GM23338 (cell line): ENCODE measurements at regions not wholly inside any gene's neighbourhood (a gene's known extent, or its start where the extent isn't known, plus 50 kb on each side); places are given as distances from the start of the nearest gene placed in this dataset.

Experiments used
- ATAC-seq: fragments of 200-7000 bp; cut with Tn5 transposase; 3 replicates; pipeline ENCODE4 v1.9.1; 2020
- DNase-seq: peaks from one replicate; pipeline ENCODE4 v3.0.0-alpha.2; 2015; ENCODE audit warnings: low spot score
- H2AFZ ChIP-seq: fragments of 200-600 bp; sonication (generic); 2 replicates; pipeline ENCODE4 v1.8.0; 2016; ENCODE audit warnings: antibody characterized with exemption, mild to moderate bottlenecking, moderate library complexity
- H3F3A ChIP-seq: fragments of 200-600 bp; sonication (generic); replicated peaks from 2 replicates; pipeline ENCODE4 v1.8.0; 2017; ENCODE audit warnings: antibody characterized with exemption, mixed run types, low read depth
- H3K27ac ChIP-seq: fragments of 200-600 bp; sonication (generic); 2 replicates; pipeline ENCODE4 v1.6.1; 2016; ENCODE audit warnings: low read depth
- H3K27me3 ChIP-seq: fragments of 200-600 bp; sonication (generic); 2 replicates; pipeline ENCODE4 v1.8.0; 2016; ENCODE audit warnings: mild to moderate bottlenecking, mixed run types, moderate library complexity; ENCODE audit not compliant: insufficient read depth
- H3K36me3 ChIP-seq: fragments of 200-600 bp; sonication (generic); 2 replicates; pipeline ENCODE4 v1.8.0; 2016; ENCODE audit warnings: mild to moderate bottlenecking; ENCODE audit not compliant: insufficient read depth
- H3K4me1 ChIP-seq: fragments of 200-600 bp; sonication (generic); 2 replicates; pipeline ENCODE4 v1.8.0; 2016; ENCODE audit warnings: mild to moderate bottlenecking, moderate library complexity; ENCODE audit not compliant: insufficient read depth
- H3K4me2 ChIP-seq: fragments of 200-600 bp; sonication (generic); 2 replicates; pipeline ENCODE4 v1.7.1; 2017; ENCODE audit warnings: mixed run types
- H3K4me3 ChIP-seq: fragments of 200-600 bp; sonication (generic); 2 replicates; pipeline ENCODE4 v1.6.1; 2016; ENCODE audit warnings: mixed run types
- H3K79me2 ChIP-seq: fragments of 200-600 bp; sonication (generic); replicated peaks from 2 replicates; pipeline ENCODE4 v1.8.0; 2017; ENCODE audit warnings: mild to moderate bottlenecking; ENCODE audit not compliant: insufficient read depth
- H3K9me2 ChIP-seq: fragments of 200-600 bp; sonication (generic); 2 replicates; pipeline ENCODE4 v1.8.0; 2017; ENCODE audit not compliant: insufficient read depth
- H4K20me1 ChIP-seq: fragments of 200-600 bp; sonication (generic); replicated peaks from 2 replicates; pipeline ENCODE4 v1.8.0; 2017; ENCODE audit warnings: mild to moderate bottlenecking; ENCODE audit not compliant: insufficient read depth
- H3K27ac Mint-ChIP-seq: 2 replicates; pipeline ENCODE4 v1.8.0; 2020; ENCODE audit warnings: inconsistent platforms, mild to moderate bottlenecking, moderate library complexity, mixed read lengths
- H3K27me3 Mint-ChIP-seq: 3 replicates; pipeline ENCODE4 v1.8.0; 2022; ENCODE audit warnings: low read depth, mild to moderate bottlenecking, moderate library complexity, mixed read lengths, inconsistent platforms; ENCODE audit not compliant: insufficient read depth, poor library complexity
- H3K36me3 Mint-ChIP-seq: 3 replicates; pipeline ENCODE4 v1.8.0; 2021; ENCODE audit warnings: low read depth, mild to moderate bottlenecking, inconsistent platforms, moderate library complexity, mixed read lengths
- H3K4me1 Mint-ChIP-seq: 3 replicates; pipeline ENCODE4 v1.8.0; 2020; ENCODE audit warnings: mild to moderate bottlenecking, inconsistent platforms, mixed read lengths
- H3K4me3 Mint-ChIP-seq: 3 replicates; pipeline ENCODE4 v1.8.0; 2021; ENCODE audit warnings: moderate library complexity, mild to moderate bottlenecking, inconsistent platforms, mixed read lengths
- H3K9me3 Mint-ChIP-seq: 3 replicates; pipeline ENCODE4 v1.8.0; 2020; ENCODE audit warnings: moderate library complexity, mild to moderate bottlenecking, inconsistent platforms, mixed read lengths
- CREB1 ChIP-seq: fragments of 250-450 bp; sonication (Bioruptor Pico); IDR thresholded peaks from 2 replicates; pipeline ENCODE4 v1.5.0; 2020; ENCODE audit warnings: low read depth, mild to moderate bottlenecking, moderate library complexity
- ETS1 ChIP-seq: IDR thresholded peaks from 2 replicates; pipeline ENCODE4 v1.6.1; 2016; ENCODE audit warnings: antibody characterized with exemption
- EZH2 ChIP-seq: fragments of 200-600 bp; sonication (generic); IDR thresholded peaks from one replicate; pipeline ENCODE4 v1.8.0; 2017; ENCODE audit warnings: antibody characterized with exemption, mild to moderate bottlenecking, low read depth; ENCODE audit not compliant: unreplicated experiment
- EZH2phosphoT487 ChIP-seq: fragments of 200-600 bp; sonication (generic); IDR thresholded peaks from one replicate; pipeline ENCODE4 v1.8.1; 2018; ENCODE audit warnings: antibody characterized with exemption; ENCODE audit not compliant: unreplicated experiment
- POLR2AphosphoS5 ChIP-seq: IDR thresholded peaks from 2 replicates; pipeline ENCODE4 v1.6.1; 2016; ENCODE audit warnings: antibody characterized with exemption, low read depth
- REST ChIP-seq: IDR thresholded peaks from one replicate; pipeline ENCODE4 v1.6.1; 2018; ENCODE audit warnings: antibody characterized with exemption; ENCODE audit not compliant: unreplicated experiment
- ZNF331 ChIP-seq: fragments of 250-450 bp; sonication (Bioruptor Pico); IDR thresholded peaks from 2 replicates; pipeline ENCODE4 v1.5.0; 2020; ENCODE audit warnings: low read depth, mild to moderate bottlenecking, moderate library complexity
- ZNF462 ChIP-seq: fragments of 250-450 bp; sonication (Bioruptor Pico); IDR thresholded peaks from 2 replicates; pipeline ENCODE4 v1.5.0; 2020; ENCODE audit warnings: mild to moderate bottlenecking, moderate library complexity
- TF ChIP-seq, protein P1 (sequence below), 2 experiments: fragments of 200-600 bp in 1 of 2; sonication (generic) in 1 of 2; conservative IDR thresholded peaks; 2 replicates each; pipeline versions ENCODE4 v1.5.1 to v1.6.1; 2016 to 2017; ENCODE audit warnings: antibody characterized with exemption in 2 of 2, low read depth in 2 of 2, mild to moderate bottlenecking in 2 of 2, moderate library complexity in 1 of 2

DNA sequence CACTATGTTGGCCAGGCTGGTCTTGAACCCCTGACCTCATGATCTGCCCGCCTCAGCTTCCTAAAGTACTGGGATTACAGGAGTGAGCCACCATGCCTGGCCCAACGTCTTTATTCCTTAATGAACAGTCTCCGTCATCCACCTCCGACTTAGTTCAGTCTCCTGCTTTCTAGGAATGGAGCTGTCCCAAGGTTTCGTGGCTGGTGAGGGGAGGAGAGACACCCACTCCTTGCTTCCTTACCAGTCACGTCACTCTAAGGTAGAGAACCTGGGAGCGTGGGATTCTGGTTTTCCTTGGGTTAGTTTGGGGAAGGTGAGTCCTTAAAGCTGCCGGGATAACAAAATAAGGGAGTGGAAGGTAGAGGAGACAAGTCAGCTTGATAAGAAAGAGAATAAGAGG, 55.0 kb upstream of the ATP2B4 start (continued):
- TF ChIP-seq, protein P1, sequence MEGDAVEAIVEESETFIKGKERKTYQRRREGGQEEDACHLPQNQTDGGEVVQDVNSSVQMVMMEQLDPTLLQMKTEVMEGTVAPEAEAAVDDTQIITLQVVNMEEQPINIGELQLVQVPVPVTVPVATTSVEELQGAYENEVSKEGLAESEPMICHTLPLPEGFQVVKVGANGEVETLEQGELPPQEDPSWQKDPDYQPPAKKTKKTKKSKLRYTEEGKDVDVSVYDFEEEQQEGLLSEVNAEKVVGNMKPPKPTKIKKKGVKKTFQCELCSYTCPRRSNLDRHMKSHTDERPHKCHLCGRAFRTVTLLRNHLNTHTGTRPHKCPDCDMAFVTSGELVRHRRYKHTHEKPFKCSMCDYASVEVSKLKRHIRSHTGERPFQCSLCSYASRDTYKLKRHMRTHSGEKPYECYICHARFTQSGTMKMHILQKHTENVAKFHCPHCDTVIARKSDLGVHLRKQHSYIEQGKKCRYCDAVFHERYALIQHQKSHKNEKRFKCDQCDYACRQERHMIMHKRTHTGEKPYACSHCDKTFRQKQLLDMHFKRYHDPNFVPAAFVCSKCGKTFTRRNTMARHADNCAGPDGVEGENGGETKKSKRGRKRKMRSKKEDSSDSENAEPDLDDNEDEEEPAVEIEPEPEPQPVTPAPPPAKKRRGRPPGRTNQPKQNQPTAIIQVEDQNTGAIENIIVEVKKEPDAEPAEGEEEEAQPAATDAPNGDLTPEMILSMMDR (conservative IDR thresholded peaks at IDR 0.05; ENCODE audit: low read depth in 2 of 2) = no peak
- no peak for TF ChIP-seq CREB1 (CRISPR knock-in tag)

GRCh38 chr1:203572134-203572625, 54.5 kb upstream of the ATP2B4 start:
- Mint-ChIP-seq H3K9me3 (no peaks in the 10 kb centered on the region), H3K27ac (peak overlapping the region; percentile 91; the same call in 1 of the 2 replicates), H3K4me1 (peaks cover 12% of the 10 kb centered on the region), H3K36me3 (no peaks in the 10 kb centered on the region), H3K27me3 (peaks cover 16% of the 10 kb centered on the region), H3K4me3 (no peak overlapping the region; the same call in 2 of the 3 replicates)
- H3K9me2 ChIP-seq = no peaks in the 10 kb centered on the region
- H2AFZ ChIP-seq = no peak overlapping the region
- no peaks in the 10 kb centered on the region for H3K36me3 ChIP-seq
- H3K4me3 ChIP-seq = no peak overlapping the region
- H3K4me1 ChIP-seq = peaks cover 4% of the 10 kb centered on the region; the same call in 1 of the 2 replicates
- H3K4me2 ChIP-seq = no peak overlapping the region
- H3K79me2 ChIP-seq = no peaks in the 10 kb centered on the region
- no peak overlapping the region for H3K27ac ChIP-seq
- ATAC-seq = peak; percentile 78
- no peaks in the 10 kb centered on the region for H3F3A ChIP-seq
- H3K27me3 ChIP-seq = no peaks in the 10 kb centered on the region
- peak; percentile 91 for DNase-seq
- H4K20me1 ChIP-seq = no peaks in the 10 kb centered on the region
- TF ChIP-seq ZNF331 (CRISPR knock-in tag) = no peak
- TF ChIP-seq ZNF462 = no peak
- TF ChIP-seq ETS1 = no peak
- TF ChIP-seq REST = no peak
- TF ChIP-seq CREB1 (CRISPR knock-in tag) = no peak
- TF ChIP-seq EZH2 = no peak
- no peak for TF ChIP-seq POLR2AphosphoS5
- TF ChIP-seq, protein P1 (conservative IDR thresholded peaks at IDR 0.05; ENCODE audit: low read depth in 2 of 2) = no peak
- no peak for TF ChIP-seq EZH2phosphoT487
